ENCODE measurements at regions not wholly inside any gene's neighbourhood (a gene's known extent, or its start where the extent isn't known, plus 50 kb on each side); places are given as distances from the start of the nearest gene placed in this dataset.
"Not testable (repeated sequence)": the region's sequence is repeated elsewhere in the genome, so short reads cannot be mapped to it uniquely, and the experiment has no call there.

DNA sequence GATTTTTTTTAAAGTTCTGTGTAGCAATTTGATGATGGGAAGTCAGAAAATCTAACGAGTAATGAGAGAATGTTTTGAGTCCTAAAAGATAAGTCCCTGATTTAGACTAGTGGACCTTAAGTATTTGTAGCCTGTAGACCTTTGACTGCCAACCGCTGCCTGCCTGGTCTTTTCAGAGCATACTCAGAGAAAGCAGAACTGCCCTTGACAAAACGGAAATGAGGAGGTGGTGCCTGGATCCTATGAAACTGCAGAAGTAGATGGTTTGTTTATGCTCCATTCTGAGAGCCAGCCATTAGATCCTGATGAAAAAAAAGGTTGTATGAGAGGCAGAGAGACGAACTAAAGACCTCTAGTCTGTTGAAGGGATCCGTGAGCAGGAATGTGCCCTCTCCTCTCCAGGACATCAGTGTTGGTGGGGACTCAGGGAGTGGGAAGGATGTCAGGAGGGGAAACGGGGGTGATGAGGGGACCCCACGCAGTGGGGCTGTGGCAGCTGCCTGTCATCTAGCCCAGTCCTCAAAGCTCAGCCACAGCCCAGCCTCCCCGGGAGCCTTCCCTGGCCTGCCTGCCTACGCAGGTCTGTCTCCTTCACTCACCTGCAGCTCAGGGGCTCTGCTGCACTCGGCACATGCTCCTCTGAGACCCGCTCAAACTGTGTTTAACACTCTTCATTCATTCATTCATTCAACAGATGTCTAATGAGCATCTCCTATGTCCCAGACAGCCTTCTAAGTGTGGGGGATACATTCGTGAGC, 447.5 kb downstream of the AACS start:
- DNase-seq = no peak

DNA sequence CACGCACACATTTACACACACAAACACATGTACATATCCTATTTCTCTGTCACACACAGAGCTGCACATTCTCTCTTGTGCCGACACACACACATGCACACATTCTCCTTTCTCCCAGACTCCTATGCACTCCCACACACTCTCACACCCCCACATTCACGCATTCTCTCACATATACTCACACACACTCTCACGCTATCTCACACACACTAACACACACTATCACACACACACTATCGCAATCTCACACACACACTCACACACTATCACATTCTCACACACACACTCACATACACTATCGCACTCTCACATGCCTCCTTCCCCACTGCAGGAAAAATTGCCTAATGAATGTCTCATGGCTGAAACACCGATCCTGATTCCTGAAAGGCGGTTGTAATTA, 450.7 kb downstream of the AACS start:
- DNase-seq = no peak

DNA sequence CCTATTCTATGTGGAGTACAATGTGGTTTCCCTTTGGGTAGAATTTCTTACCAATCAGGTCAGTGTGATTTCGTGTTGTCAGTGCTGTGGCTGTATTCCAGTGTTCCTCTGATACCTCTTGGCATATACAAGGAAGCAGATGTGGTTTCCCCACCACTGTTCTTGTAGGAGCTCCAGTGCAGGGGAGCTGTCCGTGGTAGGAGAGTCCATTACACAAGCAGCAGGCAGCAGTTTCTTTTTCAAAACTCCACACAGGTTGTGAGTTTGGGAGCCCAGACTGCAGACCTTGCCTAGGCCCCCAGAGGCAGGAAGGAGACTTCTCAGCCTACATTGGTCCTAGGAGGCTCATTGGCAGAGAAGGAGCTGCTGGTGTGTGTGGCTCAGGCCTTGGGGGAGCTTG, 452.8 kb downstream of the AACS start:
- DNase-seq = no peak

DNA sequence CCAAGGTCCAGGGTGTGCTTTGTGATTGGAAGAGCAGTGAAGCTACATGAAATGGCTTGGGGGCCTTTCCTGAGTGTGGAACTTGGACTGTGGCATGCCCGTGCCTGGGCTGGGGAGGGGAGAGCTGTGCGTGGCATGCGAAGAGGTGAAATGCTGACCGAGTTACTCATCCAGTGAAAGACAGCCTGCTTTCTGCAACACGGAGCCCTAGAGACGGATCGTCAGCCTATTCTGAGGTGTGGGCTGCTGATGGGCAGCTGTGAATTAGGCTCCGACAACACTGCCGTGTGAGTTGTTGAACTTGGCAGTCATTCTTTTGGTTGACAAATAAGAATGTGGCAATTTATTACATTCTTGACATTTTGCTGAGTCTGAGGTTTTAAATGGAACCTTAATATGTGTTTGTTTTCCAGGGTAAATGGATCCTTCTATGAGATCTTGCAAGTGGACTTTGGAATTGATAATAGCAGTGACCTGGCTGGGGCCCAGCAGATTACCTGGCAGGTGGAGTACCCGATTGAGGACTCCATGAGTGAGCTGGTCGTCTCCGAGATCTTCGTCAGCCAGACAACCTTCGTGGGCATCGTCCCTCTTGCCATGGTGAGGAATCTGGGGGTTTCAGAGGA, 453.9 kb downstream of the AACS start:
- no peak for DNase-seq

DNA sequence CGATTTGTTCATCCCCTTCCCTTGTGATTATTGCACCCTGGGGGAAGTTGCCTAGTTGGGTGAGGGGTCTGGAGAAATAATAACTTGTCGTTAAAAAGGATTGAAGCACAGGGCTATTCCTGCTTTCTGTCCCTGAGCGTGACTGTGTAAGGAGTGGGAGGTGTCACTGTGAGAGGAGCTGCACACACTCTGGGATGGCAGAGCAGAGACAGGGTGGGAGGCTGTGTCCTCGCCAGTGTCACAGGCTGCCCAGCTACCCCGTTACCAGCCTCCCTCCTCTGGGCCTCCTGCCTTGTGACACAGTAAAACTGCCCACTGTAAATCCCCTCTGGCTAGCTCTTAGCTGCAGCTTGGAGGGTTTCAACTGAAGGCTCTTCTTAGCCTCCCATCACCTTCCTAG, 460.6 kb downstream of the AACS start:
- DNase-seq = no peak

DNA sequence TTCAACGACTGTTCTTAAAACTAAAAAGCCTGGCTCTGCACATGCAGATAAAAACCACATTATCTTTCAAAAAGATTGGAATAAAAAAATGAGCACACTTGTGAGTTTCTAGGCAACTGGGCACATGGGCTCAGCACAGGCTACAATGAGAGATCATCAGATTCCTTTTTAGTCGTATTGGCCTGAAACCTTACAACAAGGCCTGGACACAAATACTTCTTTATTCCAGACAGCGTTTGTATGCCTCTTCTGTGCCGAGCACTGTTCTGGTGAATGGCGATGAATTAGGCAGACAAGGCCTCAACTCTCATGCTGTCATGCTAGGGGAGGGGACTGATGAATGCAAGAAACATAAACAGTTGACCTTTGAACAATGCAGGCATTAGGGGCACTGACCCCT, 463.0 kb downstream of the AACS start:
- peak; percentile 86 for DNase-seq

DNA sequence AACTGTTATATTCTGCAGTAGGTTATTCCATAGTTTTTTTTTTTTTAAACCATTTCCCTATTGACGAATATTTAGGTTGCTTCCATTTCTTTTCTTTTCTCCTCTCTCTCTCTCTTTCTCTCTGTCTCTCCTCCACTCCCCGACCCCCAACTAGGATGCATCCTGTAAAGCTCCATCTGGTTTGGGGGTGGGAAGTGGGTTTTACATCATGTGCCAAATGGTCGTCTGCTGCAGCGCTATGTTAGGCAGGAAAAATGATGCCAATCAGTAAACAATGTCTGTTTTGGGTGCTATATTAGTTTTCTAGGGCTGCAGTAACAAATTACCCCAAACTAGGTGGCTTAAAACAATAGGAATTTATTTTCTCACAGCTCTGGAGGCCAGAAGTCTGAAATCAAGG, 465.0 kb downstream of the AACS start:
- no peak for DNase-seq

DNA sequence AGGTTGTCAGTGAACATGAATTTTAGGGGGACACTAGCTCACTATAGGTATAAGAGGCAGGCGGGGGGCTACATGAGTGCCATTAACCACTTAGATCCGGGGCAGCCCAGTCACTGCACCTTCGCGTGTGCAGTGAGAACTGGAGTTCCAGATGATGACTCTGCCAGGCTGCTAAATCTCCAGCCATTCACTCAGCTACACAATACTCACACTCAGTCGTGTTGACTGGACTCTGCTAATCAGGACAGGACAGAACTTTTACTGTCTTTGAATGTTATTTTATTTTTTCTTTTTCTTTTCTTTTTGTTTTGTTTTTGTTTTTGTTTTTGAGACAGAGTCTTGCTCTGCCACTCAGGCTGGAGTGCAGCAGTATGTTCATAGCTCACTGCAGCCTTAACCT, 465.6 kb downstream of the AACS start:
- peak; percentile 10 for DNase-seq

DNA sequence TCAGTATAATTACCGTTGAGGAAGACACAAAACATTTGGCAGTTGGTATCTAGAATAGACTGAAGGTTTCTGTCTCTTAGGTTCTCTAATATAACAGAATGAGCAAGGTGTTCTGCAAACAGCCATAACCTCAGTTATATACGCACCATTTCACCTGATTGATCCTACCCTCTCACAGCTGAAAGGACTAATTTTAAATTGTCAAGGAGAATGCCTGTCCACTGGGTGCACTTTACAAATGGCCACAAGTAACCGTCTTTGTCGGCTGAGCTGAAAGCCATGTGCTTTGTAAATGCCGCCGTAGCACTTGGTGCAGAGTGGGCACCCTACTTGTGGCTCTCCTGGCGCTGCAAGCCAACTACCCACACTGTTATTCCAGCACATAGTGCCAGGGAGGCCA, 466.3 kb downstream of the AACS start:
- DNase-seq = no peak

DNA sequence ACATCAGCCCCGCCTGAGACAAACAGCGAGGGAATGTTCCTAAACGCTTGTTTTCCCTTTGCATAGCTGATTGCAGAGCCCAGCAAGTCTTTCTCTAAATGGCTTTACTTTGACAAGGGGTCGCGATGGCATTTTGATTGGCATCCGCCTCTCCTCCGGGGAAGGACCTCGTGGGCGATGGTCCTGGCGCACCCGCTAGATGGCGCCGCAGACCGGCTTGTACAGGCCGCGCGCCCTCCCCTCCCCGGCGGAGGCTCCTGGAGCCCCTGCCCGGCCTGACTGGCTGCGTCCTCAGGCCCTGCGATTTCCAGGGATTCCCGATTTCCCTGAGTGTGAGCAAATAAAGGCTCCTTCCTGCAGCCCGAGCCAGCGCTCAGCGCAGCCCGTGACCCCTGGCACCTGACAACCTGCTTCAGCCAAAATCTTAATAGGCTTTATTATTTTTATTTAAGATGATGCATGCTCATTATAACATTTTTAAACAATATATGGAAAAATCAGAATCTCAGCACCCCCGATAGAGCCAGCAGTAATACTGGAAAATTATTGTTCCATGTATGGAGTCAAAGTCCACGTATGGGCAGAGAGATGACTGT, 468.3 kb downstream of the AACS start:
- peak; percentile 70 for DNase-seq

DNA sequence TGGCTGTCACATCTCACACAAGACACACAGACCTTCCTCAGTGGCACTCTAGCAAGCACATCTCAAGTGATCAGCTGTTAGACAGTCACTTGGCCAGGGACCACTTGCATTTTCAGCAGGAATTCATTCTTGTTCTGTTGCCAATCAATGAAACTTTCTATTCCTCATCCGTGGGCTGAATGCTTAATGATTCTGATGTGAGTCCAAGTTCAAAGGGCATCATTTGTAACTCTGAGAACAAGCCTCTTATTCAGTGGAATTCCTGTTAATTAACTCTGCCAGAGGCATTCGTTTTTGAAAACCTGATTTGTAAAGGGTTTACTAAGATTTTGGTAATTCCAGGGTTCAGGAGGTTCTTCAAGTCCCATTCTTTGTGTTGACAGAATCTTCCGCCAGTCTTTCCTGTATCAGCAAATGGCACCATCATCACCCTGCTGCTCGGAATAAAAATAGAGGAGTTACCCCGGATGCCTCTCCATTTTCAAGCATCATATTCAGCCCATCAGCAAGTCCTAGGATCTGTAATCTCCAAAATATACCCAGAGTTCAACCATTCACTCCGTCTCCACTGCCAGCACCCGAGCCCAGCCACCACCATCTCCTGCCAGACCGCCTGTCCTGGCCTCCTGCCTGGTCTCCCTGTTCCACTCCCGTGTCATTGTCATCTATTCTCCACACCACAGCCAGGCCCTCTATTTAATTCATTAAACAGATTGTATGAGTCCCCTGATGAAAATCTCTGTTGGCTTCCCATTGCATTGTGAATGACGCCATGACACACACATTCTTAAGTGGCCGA, 473.4 kb downstream of the AACS start:
- DNase-seq = no peak

DNA sequence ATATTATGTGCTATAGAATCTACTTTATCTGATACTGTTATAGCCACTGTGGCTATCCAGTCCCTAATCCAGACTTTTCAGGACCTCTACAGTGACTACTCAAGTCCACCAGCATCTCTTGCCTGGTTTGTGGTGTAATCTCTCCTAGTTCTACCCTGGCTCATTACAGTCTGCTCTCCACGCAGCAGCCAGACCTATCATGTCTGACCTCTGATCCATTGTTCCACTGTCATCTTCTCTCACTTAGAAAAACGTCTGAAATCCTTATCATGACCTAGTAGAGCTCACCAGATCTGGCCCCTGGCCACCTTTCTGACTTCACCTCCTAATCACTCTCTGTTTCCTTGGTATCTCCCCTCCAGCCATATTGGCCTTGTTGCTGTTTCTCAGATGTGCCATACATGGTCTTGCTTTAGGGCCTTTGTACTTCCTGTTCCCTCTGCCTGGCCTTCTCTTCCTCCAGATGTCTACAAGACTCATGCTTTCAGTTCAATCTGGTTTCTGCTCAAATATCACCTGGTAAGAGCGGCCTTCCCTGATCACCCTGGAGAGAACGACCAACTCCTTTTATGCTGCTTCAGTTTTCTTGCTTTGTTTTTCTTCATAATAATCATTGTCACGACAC, 475.5 kb downstream of the AACS start:
- DNase-seq = no peak

DNA sequence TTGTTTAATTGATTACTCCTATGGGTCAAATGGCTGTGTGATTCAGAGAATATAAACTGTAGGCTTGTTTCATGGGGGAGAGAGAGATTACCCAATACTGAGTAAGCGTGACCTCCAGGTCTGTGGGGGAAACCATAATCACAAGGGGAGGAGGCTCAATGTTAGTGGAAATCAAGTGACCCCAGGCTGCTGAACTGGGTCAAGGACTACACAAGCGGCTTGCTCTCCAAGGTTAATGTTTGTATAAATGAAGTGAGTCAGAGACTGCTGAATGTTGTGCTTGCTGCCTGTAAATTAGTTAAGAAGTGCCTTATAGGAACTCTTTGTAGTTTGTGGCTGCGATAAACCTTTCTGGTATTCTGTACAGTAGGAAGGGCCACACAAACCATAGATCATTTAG, 479.7 kb downstream of the AACS start:
- no peak for DNase-seq

DNA sequence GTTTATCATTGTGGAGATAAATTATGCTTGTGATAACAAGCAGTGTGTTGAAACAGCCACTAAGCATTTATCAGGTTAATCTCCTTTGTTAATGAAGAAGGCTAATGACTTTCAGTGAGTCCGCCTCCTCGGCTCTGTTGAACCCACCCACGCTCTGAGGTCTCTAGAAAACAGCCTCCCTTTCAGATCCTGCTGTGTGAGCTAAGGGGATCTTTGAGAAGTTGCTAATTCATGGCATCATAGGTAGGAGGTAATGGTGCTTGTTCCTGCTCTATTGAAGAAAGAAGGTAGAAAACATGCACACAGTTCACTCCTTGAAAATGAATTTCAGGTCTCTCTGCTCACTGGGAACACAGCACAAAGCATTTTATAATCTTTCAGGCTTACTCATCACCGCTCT, 483.9 kb downstream of the AACS start:
- DNase-seq = no peak

DNA sequence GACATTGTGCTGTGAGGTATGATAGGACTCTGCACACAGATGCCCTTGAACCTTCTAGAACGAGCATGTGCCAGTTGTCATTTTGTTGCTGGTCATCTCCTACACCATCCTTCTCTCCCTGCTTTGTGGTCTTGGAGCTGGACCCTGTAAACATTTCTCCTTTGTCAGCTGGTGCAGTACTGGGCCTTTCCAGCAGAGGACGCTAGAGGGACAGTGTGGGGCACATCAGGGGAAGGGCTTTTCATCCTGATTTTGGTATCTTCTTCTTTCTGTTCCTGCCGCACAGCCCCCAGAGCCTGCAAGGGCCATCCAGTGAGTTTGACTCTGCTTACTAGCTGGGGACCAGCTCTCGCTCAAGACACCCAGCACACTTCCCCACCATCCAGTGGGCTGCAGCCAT, 484.6 kb downstream of the AACS start:
- no peak for DNase-seq

DNA sequence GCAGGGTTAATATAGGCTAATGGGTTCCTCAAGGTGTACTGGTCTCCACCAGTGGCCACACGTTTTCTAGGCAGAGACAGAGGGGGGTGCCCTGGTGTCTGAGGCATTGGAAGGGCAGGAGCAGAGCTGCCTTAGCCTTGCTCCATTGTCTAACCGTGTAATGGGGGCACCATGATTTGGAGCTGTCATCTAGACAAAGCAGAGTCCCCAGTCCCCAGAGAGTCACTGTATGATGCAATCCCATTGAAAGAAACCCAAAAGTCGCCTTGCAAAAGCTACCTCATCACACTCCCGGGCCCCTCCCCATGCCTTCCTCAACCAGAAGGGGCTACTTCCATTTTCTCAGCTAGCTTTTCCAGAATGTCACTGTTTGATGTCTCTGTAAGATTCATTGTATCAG, 487.1 kb downstream of the AACS start:
- DNase-seq = no peak

DNA sequence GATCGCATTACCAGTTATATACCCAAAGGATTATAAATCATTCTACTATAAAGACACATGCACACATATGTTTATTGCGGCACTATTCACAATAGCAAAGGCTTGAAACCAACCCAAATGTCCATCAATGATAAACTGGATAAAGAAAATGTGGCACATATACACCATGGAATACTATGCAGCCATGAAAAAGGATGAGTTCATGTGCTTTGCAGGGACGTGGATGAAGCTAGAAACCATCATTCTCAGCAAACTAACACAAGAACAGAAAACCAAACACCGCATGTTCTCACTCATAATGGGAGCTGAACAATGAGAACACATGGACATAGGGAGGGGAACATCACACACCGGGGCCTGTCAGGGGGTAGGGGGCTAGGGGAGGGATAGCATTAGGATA, 495.8 kb downstream of the AACS start:
- not testable (repeated sequence) for DNase-seq

DNA sequence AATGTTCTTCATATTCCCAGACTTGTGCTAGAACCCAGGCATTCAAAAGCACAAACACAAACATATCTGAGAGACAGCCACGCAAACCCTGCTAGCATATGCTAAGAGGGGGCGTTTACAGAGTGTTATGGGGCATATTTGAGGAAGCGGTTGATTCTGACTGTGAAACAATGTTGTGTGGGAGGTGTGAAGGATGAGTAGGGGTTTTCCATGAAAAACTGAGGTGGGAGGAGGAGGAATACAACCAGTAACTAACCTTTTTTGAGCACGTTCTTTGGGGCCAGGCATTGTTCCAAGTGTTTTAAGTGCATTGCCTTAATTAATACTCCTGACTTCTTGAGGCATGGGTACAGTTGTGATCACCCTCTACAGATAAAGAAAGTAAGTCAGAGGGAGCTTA, 499.5 kb downstream of the AACS start:
- no peak for DNase-seq

DNA sequence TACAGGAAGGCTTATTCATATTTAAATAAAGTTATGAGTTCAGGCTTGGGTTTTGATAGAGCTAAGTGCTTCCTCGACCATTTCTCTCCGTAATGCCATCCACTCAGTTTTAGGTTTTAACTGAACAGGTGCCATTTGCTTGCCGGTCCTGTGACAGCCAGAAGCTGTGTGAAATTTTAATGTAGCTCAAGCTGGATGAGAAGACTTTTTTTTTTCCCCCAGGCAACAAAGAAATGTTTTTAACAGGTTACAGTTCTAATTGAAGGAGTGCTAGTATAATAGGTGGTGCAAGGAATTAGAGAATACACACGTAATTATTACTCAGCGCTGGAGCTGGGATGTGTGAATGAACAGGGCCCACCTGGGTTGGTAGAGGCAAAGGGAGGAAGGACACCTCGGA, 502.3 kb downstream of the AACS start:
- no peak for DNase-seq

DNA sequence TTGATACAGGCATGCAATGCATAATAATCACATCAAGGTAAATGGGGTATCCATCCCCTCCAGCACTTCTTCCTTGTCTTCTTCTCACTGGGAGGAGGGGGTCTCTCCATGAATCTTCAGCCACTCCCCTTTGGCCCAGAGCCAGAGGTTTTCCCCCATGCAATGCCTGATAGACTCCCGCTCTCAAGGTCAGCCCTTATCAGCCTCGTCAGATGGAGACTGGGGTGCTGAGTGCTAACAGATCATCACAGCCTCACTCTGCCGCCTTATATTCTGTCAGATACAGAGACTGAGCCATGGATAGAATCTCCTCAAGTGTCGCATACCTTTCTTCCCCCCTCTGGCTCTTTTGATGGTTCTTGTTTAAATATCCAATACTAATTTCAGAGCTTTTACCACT, 503.1 kb downstream of the AACS start:
- DNase-seq = no peak

DNA sequence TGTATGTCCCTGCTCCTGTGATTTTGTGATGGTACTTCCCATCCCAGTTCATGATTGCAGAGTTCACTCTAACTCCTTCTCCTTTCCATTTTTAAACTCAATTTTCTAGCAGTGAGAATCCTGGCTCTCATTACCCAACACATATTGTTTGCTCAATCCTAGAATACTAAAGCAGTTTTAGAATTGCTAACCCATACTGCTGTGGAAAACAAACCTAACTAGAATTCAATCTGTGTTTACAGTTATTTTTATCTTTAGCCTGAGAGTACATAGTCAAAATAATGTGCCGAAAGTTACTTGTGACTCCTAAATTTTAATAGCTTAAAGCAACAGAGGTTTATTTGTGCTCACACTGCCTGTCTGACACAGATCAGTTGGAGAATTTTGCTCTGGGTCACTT, 508.0 kb downstream of the AACS start:
- DNase-seq = no peak

DNA sequence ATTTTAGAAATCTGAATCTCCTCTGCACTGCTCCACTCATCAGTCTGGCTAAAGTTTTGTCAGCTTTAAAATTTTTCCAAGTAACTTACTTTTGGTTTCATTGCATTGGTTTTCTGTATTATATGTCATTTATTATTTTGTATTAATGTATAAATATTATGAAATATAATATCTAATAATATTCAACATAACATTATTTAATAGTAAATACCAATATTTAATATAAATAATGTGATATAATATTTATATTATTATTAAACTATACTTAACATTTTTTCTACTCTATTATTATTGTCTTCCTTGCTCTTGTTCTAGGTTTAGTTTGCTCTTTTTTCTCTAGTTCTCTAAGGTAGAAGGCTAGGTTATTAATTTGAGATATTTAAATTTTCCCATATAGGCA, 512.1 kb downstream of the AACS start:
- no peak for DNase-seq

DNA sequence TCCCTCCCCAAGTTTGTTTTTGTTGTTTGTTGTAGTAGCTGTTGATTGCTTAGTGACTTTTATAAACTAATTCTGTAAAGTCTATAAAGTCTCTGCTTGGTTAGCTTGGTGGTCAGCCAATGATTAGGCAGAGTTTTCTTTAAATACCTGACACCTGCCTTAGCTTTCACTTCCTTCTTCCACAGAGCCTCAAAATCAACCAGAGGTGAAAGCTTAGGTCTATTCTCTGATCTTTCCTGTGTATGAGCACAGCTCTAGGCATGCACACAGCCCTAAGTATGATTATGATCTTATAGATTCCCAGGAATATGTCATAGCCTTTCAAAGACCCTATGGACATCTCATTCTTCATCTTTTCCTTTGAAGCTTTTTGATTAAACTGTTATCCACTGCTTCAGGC, 514.7 kb downstream of the AACS start:
- no peak for DNase-seq

All from midbrain (tissue), 1 donor.